D721Med (cell line): ENCODE measurements at regions not wholly inside any gene's neighbourhood (a gene's known extent, or its start where the extent isn't known, plus 50 kb on each side); places are given as distances from the start of the nearest gene placed in this dataset.

Experiments used
- DNase-seq: peaks from one replicate; pipeline ENCODE4 v3.0.0; 2011; ENCODE audit warnings: low spot score; ENCODE audit not compliant: insufficient read length
- FAIRE-seq: peaks from 2 replicates; lab custom pipeline; 2011; peaks lifted over from hg19 to GRCh38; lab: Jason Lieb, UNC
- CTCF ChIP-seq: IDR thresholded peaks from 2 replicates; pipeline ENCODE4 v1.5.1; 2012; ENCODE audit warnings: mild to moderate bottlenecking, control low read depth; ENCODE audit not compliant: insufficient read depth; ENCODE audit errors: missing control alignments

- FAIRE-seq (no peak), DNase-seq (no peak)
- no peak for TF ChIP-seq CTCF
Measured at GRCh38 chr14:29264865-29265264, 498.3 kb downstream of the FOXG1 start.

- FAIRE-seq, result no peak
- TF ChIP-seq CTCF, result no peak
- no peak for DNase-seq
Measured at GRCh38 chr14:29265852-29266251, 499.3 kb downstream of the FOXG1 start.

GRCh38 chr14:29271669-29272068, 505.1 kb downstream of the FOXG1 start:
- no peak for FAIRE-seq
- no peak for DNase-seq
- TF ChIP-seq CTCF, result no peak

- DNase-seq (no peak), FAIRE-seq (no peak)
- no peak for TF ChIP-seq CTCF
Measured at GRCh38 chr14:29273513-29273912, 506.9 kb downstream of the FOXG1 start.

- FAIRE-seq (peak; percentile 67), DNase-seq (no peak)
- no peak for TF ChIP-seq CTCF
Measured at GRCh38 chr14:29274890-29275596, 508.5 kb downstream of the FOXG1 start.

- no peak for FAIRE-seq
- no peak for TF ChIP-seq CTCF
- DNase-seq, result no peak
Measured at GRCh38 chr14:29278301-29279263, 512.0 kb downstream of the FOXG1 start.
